ENCODE measurements at regions not wholly inside any gene's neighbourhood (a gene's known extent, or its start where the extent isn't known, plus 50 kb on each side); places are given as distances from the start of the nearest gene placed in this dataset.

DNA sequence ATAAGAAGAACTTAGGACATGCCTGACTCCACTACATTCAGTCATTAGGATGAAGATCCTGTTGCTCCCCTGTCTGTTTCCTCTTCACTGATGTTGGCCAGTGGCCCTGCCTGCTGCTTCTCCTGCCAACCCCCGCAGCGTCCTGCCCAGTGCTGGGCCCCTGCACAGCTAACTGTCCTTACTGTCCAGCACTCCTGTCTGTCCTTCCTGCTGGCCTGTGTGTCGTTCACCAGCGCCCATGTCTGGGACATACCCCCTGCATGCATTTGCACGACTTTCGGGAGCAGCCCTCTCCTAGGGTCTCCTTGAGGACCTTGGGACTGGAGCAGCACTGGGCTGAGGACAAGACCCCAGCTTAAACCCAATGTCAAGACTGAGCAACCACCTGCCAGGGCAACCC, 547.6 kb downstream of the BNC2 start:
- TF ChIP-seq, protein P1, sequence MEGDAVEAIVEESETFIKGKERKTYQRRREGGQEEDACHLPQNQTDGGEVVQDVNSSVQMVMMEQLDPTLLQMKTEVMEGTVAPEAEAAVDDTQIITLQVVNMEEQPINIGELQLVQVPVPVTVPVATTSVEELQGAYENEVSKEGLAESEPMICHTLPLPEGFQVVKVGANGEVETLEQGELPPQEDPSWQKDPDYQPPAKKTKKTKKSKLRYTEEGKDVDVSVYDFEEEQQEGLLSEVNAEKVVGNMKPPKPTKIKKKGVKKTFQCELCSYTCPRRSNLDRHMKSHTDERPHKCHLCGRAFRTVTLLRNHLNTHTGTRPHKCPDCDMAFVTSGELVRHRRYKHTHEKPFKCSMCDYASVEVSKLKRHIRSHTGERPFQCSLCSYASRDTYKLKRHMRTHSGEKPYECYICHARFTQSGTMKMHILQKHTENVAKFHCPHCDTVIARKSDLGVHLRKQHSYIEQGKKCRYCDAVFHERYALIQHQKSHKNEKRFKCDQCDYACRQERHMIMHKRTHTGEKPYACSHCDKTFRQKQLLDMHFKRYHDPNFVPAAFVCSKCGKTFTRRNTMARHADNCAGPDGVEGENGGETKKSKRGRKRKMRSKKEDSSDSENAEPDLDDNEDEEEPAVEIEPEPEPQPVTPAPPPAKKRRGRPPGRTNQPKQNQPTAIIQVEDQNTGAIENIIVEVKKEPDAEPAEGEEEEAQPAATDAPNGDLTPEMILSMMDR (IDR thresholded peaks at IDR 0.05; ENCODE audit: borderline replicate concordance, extremely low read depth, low read length, poor library complexity, severe bottlenecking) = no peak
- no peak for TF ChIP-seq EZH2 (IDR thresholded peaks at IDR 0.05; ENCODE audit: borderline replicate concordance, low read depth, low read length, severe bottlenecking)
- Histone ChIP-seq H3K9ac (ENCODE audit: low read depth, low read length) (no peak overlapping the region), H3K79me2 (ENCODE audit: insufficient read depth, low read length) (no peaks in the 10 kb centered on the region), H3K27ac (ENCODE audit: low read length) (no peak overlapping the region), H3K4me3 (ENCODE audit: low read depth in 1 of 2, low read length in 2 of 2) (no peak overlapping the region), H3K4me2 (ENCODE audit: insufficient read depth, low read length) (no peak overlapping the region), H4K20me1 (ENCODE audit: insufficient read depth, low read length) (no peaks in the 10 kb centered on the region), H3K36me3 (ENCODE audit: insufficient read depth, low read length) (no peaks in the 10 kb centered on the region), H2AFZ (ENCODE audit: low read depth, low read length) (no peak overlapping the region), H3K9me3 (ENCODE audit: insufficient read depth, low read length, severe bottlenecking) (no peaks in the 10 kb centered on the region), H3K4me1 (ENCODE audit: insufficient read depth, low read length) (no peaks in the 10 kb centered on the region), H3K27me3 (ENCODE audit: insufficient read depth, low read length, poor library complexity) (no peaks in the 10 kb centered on the region)
- no peak for ATAC-seq (ENCODE audit: insufficient read depth, low read depth)
- DNase-seq = no peak

DNA sequence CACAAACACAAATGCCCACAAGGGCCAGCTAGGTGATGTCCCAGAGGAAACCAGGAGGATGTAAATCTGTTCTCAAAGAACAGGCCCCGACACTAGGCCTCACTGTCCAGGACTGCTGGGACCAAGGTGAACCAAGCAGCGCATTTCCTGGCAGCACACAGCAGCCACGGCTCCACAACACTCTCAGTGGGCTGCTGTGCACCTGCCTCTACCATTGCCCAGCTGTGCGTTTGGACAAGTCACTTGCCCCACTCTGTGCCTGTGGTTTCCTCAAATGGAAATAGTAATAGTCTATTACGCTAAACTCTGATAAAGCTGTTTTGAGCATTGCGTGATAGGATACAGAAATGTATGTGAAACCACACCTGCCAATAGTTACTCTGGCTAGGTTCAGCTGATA, 544.5 kb downstream of the BNC2 start:
- H3K4me2 ChIP-seq (ENCODE audit: insufficient read depth, low read length) = no peak overlapping the region
- no peak for TF ChIP-seq EZH2 (IDR thresholded peaks at IDR 0.05; ENCODE audit: borderline replicate concordance, low read depth, low read length, severe bottlenecking)
- TF ChIP-seq, protein P1 (IDR thresholded peaks at IDR 0.05; ENCODE audit: borderline replicate concordance, extremely low read depth, low read length, poor library complexity, severe bottlenecking) = no peak
- H3K4me1 ChIP-seq (ENCODE audit: insufficient read depth, low read length) = no peaks in the 10 kb centered on the region
- no peaks in the 10 kb centered on the region for H4K20me1 ChIP-seq (ENCODE audit: insufficient read depth, low read length)
- no peak overlapping the region for H2AFZ ChIP-seq (ENCODE audit: low read depth, low read length)
- H3K9me3 ChIP-seq (ENCODE audit: insufficient read depth, low read length, severe bottlenecking) = no peaks in the 10 kb centered on the region
- H3K79me2 ChIP-seq (ENCODE audit: insufficient read depth, low read length) = no peaks in the 10 kb centered on the region
- no peak overlapping the region for H3K9ac ChIP-seq (ENCODE audit: low read depth, low read length)
- H3K36me3 ChIP-seq (ENCODE audit: insufficient read depth, low read length) = no peaks in the 10 kb centered on the region
- DNase-seq (no peak), ATAC-seq (ENCODE audit: insufficient read depth, low read depth) (no peak)
- no peak overlapping the region for H3K27ac ChIP-seq (ENCODE audit: low read length)
- H3K27me3 ChIP-seq (ENCODE audit: insufficient read depth, low read length, poor library complexity) = no peaks in the 10 kb centered on the region
- no peak overlapping the region for H3K4me3 ChIP-seq (ENCODE audit: low read depth in 1 of 2, low read length in 2 of 2)

DNA sequence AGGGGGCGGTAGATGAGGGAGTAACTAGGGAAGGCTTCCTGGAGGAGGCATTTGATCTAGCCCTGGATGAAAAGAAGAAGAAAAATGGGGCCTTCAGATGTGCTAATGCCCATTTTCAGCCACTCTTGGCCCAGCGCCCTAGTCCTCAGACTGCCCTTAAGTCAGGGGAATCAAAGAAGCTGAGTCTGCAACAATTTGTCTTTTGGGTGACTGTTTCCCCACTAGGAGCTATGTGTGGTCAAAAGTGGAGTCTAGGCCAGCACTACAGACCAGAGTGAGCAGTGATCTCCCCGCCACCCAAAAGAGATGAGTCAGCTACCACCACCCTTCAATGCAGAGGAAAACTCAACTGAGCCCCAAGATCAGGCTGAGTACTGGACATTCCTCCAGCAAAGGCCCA, 542.1 kb downstream of the BNC2 start:
- Histone ChIP-seq H3K4me1 (ENCODE audit: insufficient read depth, low read length) (no peaks in the 10 kb centered on the region), H3K36me3 (ENCODE audit: insufficient read depth, low read length) (no peaks in the 10 kb centered on the region), H3K79me2 (ENCODE audit: insufficient read depth, low read length) (no peaks in the 10 kb centered on the region), H3K9me3 (ENCODE audit: insufficient read depth, low read length, severe bottlenecking) (no peaks in the 10 kb centered on the region), H3K9ac (ENCODE audit: low read depth, low read length) (no peak overlapping the region), H3K4me3 (ENCODE audit: low read depth in 1 of 2, low read length in 2 of 2) (no peak overlapping the region), H3K27ac (ENCODE audit: low read length) (no peak overlapping the region), H3K27me3 (ENCODE audit: insufficient read depth, low read length, poor library complexity) (no peaks in the 10 kb centered on the region), H3K4me2 (ENCODE audit: insufficient read depth, low read length) (no peak overlapping the region), H2AFZ (ENCODE audit: low read depth, low read length) (no peak overlapping the region), H4K20me1 (ENCODE audit: insufficient read depth, low read length) (no peaks in the 10 kb centered on the region)
- no peak for DNase-seq
- ATAC-seq (ENCODE audit: insufficient read depth, low read depth) = no peak
- TF ChIP-seq, protein P1 (IDR thresholded peaks at IDR 0.05; ENCODE audit: borderline replicate concordance, extremely low read depth, low read length, poor library complexity, severe bottlenecking) = no peak
- TF ChIP-seq EZH2 (IDR thresholded peaks at IDR 0.05; ENCODE audit: borderline replicate concordance, low read depth, low read length, severe bottlenecking) = no peak

DNA sequence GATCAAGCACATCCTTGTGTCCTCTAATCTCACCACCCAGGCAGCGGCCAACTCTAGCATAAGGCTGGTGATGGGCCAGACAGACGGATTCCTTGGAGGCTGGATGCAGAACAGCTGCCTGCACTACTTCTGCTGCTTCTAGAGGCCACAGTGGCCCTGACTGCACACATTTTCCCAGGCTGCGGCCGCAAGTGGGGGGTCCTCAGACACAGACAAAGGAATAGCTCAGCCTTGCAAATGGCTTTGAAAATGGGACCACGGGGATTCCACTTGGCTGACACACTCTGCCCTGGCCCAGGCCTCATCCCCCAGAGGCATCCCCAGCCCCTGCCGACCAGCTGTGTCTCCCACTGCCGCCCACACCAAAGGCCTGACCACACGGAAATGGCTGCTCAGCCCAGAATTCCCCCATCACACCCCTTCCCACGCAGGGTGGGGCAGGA, 540.8 kb downstream of the BNC2 start:
- Histone ChIP-seq H3K79me2 (ENCODE audit: insufficient read depth, low read length) (no peaks in the 10 kb centered on the region), H4K20me1 (ENCODE audit: insufficient read depth, low read length) (no peaks in the 10 kb centered on the region), H3K4me3 (ENCODE audit: low read depth in 1 of 2, low read length in 2 of 2) (no peak overlapping the region), H2AFZ (ENCODE audit: low read depth, low read length) (no peak overlapping the region), H3K27ac (ENCODE audit: low read length) (no peak overlapping the region), H3K4me2 (ENCODE audit: insufficient read depth, low read length) (no peak overlapping the region), H3K9ac (ENCODE audit: low read depth, low read length) (no peak overlapping the region), H3K4me1 (ENCODE audit: insufficient read depth, low read length) (no peaks in the 10 kb centered on the region), H3K27me3 (ENCODE audit: insufficient read depth, low read length, poor library complexity) (no peaks in the 10 kb centered on the region), H3K36me3 (ENCODE audit: insufficient read depth, low read length) (no peaks in the 10 kb centered on the region), H3K9me3 (ENCODE audit: insufficient read depth, low read length, severe bottlenecking) (no peaks in the 10 kb centered on the region)
- ATAC-seq (ENCODE audit: insufficient read depth, low read depth) = no peak
- DNase-seq = no peak
- TF ChIP-seq, protein P1 (IDR thresholded peaks at IDR 0.05; ENCODE audit: borderline replicate concordance, extremely low read depth, low read length, poor library complexity, severe bottlenecking) = no peak
- no peak for TF ChIP-seq EZH2 (IDR thresholded peaks at IDR 0.05; ENCODE audit: borderline replicate concordance, low read depth, low read length, severe bottlenecking)

All from DND-41 (cell line).